Parathyroid adenoma (tissue), 2 donors: ENCODE measurements at regions not wholly inside any gene's neighbourhood (a gene's known extent, or its start where the extent isn't known, plus 50 kb on each side); places are given as distances from the start of the nearest gene placed in this dataset.

Source experiments
- H2AFZ ChIP-seq: fragments of 300-600 bp; sonication (generic); one replicate; pipeline ENCODE4 v1.7.0; 2017; ENCODE audit warnings: antibody characterized with exemption, mild to moderate bottlenecking
- H3K27ac ChIP-seq: fragments of 300-600 bp; sonication (generic); one replicate; pipeline ENCODE4 v1.7.0; 2017
- H3K27me3 ChIP-seq: fragments of 300-600 bp; sonication (generic); one replicate; pipeline ENCODE4 v1.7.0; 2017; ENCODE audit warnings: low read length; ENCODE audit not compliant: control insufficient read depth, insufficient read depth
- H3K36me3 ChIP-seq: fragments of 300-600 bp; sonication (generic); one replicate; pipeline ENCODE4 v1.7.0; 2017; ENCODE audit warnings: low read length; ENCODE audit not compliant: control insufficient read depth, insufficient read depth
- H3K4me1 ChIP-seq: fragments of 300-600 bp; sonication (generic); one replicate; pipeline ENCODE4 v1.7.0; 2017; ENCODE audit warnings: control low read depth
- H3K4me2 ChIP-seq: fragments of 300-600 bp; sonication (generic); one replicate; pipeline ENCODE4 v1.7.0; 2017; ENCODE audit warnings: low read length
- H3K4me3 ChIP-seq: fragments of 300-600 bp; sonication (generic); one replicate; pipeline ENCODE4 v1.7.0; 2017; ENCODE audit warnings: low read depth, low read length
- H3K79me2 ChIP-seq: fragments of 300-600 bp; sonication (generic); one replicate; pipeline ENCODE4 v1.7.0; 2017; ENCODE audit warnings: control low read depth
- H3K9ac ChIP-seq: fragments of 300-600 bp; sonication (generic); one replicate; pipeline ENCODE4 v1.7.0; 2017; ENCODE audit warnings: mild to moderate bottlenecking
- H3K9me3 ChIP-seq: fragments of 300-600 bp; sonication (generic); one replicate; pipeline ENCODE4 v1.7.0; 2017; ENCODE audit warnings: low read length; ENCODE audit not compliant: control insufficient read depth
- TF ChIP-seq, protein P1 (sequence below): fragments of 300-600 bp; sonication (generic); IDR thresholded peaks from one replicate; pipeline ENCODE4 v1.7.0; 2017; ENCODE audit warnings: antibody characterized with exemption, mild to moderate bottlenecking
- donor health status: primary hyperparathyroidism.

DNA sequence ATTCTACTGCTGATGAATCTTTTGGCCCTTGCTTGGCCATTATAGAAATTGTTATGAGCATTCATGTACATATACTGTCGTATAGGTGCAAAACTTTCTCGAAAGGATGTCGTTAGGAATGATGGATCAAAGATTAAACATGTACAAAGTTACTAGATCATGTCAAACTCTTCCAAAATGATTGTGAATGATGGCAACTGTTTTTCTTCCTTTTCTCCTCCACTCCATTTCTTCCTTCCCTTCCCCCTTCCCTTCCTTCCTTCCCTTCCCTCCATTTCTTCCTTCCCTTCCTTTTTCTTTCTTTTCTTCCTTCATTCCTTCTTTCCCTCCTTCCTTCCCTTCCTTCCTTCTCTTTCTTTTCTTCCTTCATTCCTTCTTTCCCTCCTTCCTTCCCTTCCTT is 973.9 kb downstream of the CDH11 start:
- Histone ChIP-seq H3K9me3 (no peaks in the 10 kb centered on the region), H3K4me1 (no peaks in the 10 kb centered on the region), H3K27ac (no peak overlapping the region), H3K4me3 (no peak overlapping the region), H2AFZ (no peak overlapping the region), H3K79me2 (no peaks in the 10 kb centered on the region), H3K27me3 (no peaks in the 10 kb centered on the region), H3K36me3 (no peaks in the 10 kb centered on the region), H3K4me2 (no peak overlapping the region), H3K9ac (no peak overlapping the region)
- TF ChIP-seq, protein P1, sequence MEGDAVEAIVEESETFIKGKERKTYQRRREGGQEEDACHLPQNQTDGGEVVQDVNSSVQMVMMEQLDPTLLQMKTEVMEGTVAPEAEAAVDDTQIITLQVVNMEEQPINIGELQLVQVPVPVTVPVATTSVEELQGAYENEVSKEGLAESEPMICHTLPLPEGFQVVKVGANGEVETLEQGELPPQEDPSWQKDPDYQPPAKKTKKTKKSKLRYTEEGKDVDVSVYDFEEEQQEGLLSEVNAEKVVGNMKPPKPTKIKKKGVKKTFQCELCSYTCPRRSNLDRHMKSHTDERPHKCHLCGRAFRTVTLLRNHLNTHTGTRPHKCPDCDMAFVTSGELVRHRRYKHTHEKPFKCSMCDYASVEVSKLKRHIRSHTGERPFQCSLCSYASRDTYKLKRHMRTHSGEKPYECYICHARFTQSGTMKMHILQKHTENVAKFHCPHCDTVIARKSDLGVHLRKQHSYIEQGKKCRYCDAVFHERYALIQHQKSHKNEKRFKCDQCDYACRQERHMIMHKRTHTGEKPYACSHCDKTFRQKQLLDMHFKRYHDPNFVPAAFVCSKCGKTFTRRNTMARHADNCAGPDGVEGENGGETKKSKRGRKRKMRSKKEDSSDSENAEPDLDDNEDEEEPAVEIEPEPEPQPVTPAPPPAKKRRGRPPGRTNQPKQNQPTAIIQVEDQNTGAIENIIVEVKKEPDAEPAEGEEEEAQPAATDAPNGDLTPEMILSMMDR, result no peak

GRCh38 chr16:64144617-64145016 is 977.2 kb downstream of the CDH11 start:
- Histone ChIP-seq H3K79me2 (no peaks in the 10 kb centered on the region), H3K4me1 (no peaks in the 10 kb centered on the region), H3K27me3 (no peaks in the 10 kb centered on the region), H3K27ac (no peak overlapping the region), H3K36me3 (no peaks in the 10 kb centered on the region), H3K9ac (no peak overlapping the region), H3K4me2 (no peak overlapping the region), H3K4me3 (no peak overlapping the region), H3K9me3 (no peaks in the 10 kb centered on the region), H2AFZ (no peak overlapping the region)
- TF ChIP-seq, protein P1, result no peak

DNA sequence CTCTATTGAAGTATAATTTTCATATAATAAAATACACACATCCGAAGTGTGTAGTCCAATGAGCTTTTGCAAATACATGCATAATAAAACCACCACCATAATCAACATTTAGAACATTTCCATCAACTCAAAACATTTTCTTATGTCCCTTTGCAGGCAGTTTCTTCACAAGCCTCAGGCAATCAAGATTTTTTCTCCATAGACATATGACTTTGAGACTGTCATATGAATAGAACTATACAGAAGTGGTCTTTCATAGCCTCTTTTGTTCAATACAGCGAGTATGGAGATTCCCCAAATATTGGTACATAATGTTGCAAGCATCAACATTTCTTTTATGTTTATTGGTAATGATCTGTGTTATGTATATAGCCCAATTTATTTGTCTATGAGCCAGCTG is 983.2 kb downstream of the CDH11 start:
- H3K4me3 ChIP-seq, result no peak overlapping the region
- H3K9ac ChIP-seq, result no peak overlapping the region
- H3K4me2 ChIP-seq, result no peak overlapping the region
- no peaks in the 10 kb centered on the region for H3K36me3 ChIP-seq
- no peak overlapping the region for H3K27ac ChIP-seq
- H3K79me2 ChIP-seq, result no peaks in the 10 kb centered on the region
- H3K9me3 ChIP-seq, result no peaks in the 10 kb centered on the region
- H3K27me3 ChIP-seq, result no peaks in the 10 kb centered on the region
- H3K4me1 ChIP-seq, result peaks cover under 1% of the 10 kb centered on the region
- no peak overlapping the region for H2AFZ ChIP-seq
- TF ChIP-seq, protein P1, result no peak

DNA sequence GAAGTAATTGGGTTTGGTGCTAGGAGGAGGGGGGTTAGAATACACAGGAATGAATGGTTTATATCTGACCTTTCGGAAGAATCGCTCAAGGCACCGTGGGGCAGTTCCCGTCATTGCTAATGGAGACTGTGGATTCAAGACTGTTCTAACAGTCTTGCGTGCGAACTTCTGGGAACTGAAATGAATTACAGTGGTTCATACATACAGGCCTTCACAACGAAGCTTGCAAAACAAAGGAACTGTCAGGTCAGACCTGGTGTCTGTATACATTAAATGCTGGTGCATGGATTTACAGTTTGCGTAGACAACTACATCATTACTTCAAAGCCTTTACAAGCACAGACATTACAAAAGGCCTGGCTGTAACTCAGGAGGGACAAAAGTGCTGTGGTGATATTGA is 983.9 kb downstream of the CDH11 start:
- no peaks in the 10 kb centered on the region for H3K79me2 ChIP-seq
- H3K4me1 ChIP-seq, result peaks cover 2% of the 10 kb centered on the region
- TF ChIP-seq, protein P1, result no peak
- no peak overlapping the region for H3K9ac ChIP-seq
- H3K36me3 ChIP-seq, result no peaks in the 10 kb centered on the region
- H3K27me3 ChIP-seq, result no peaks in the 10 kb centered on the region
- no peak overlapping the region for H3K27ac ChIP-seq
- no peak overlapping the region for H3K4me2 ChIP-seq
- H2AFZ ChIP-seq, result no peak overlapping the region
- no peaks in the 10 kb centered on the region for H3K9me3 ChIP-seq
- H3K4me3 ChIP-seq, result no peak overlapping the region

GRCh38 chr16:64136743-64137142 is 985.1 kb downstream of the CDH11 start:
- H3K9me3 ChIP-seq, result no peaks in the 10 kb centered on the region
- no peak overlapping the region for H3K4me2 ChIP-seq
- no peak overlapping the region for H3K27ac ChIP-seq
- TF ChIP-seq, protein P1, result no peak
- H2AFZ ChIP-seq, result no peak overlapping the region
- no peaks in the 10 kb centered on the region for H3K79me2 ChIP-seq
- no peak overlapping the region for H3K4me3 ChIP-seq
- H3K27me3 ChIP-seq, result no peaks in the 10 kb centered on the region
- H3K36me3 ChIP-seq, result no peaks in the 10 kb centered on the region
- peaks cover 2% of the 10 kb centered on the region for H3K4me1 ChIP-seq
- no peak overlapping the region for H3K9ac ChIP-seq
